ENCODE measurements at regions not wholly inside any gene's neighbourhood (a gene's known extent, or its start where the extent isn't known, plus 50 kb on each side); places are given as distances from the start of the nearest gene placed in this dataset.

- 58% methylated on average over 5 of the region's 5 CpGs for WGBS
- Histone ChIP-seq H3K36me3 (ENCODE audit: control insufficient read depth in 4 of 4, insufficient read depth in 3 of 4, low read depth in 1 of 4, low read length in 3 of 4) (no peaks in the 10 kb centered on the region), H3K4me3 (ENCODE audit: low read depth in 1 of 3, low read length in 3 of 3) (no peak overlapping the region), H3K27ac (ENCODE audit: low read depth in 1 of 2, low read length in 2 of 2) (no peak overlapping the region), H3K9ac (ENCODE audit: low read depth in 1 of 2, low read length in 2 of 2) (no peak overlapping the region), H3K4me1 (ENCODE audit: control insufficient read depth in 4 of 4, insufficient read depth in 4 of 4, low read length in 3 of 4) (no peaks in the 10 kb centered on the region), H3K27me3 (ENCODE audit: control insufficient read depth in 4 of 4, insufficient read depth in 4 of 4, low read length in 3 of 4) (no peaks in the 10 kb centered on the region), H3K9me3 (ENCODE audit: control insufficient read depth in 4 of 4, low read length in 3 of 4) (no peaks in the 10 kb centered on the region)
- no peak for DNase-seq (ENCODE audit: low spot score)
- TF ChIP-seq RAD21 (IDR thresholded peaks at IDR 0.05) (no peak), FOXA1 (IDR thresholded peaks at IDR 0.05) (no peak), GABPA (IDR thresholded peaks at IDR 0.05 in 1 of 2, conservative IDR thresholded peaks at IDR 0.05 in 1 of 2) (no peak), FOXA2 (IDR thresholded peaks at IDR 0.05) (no peak), NR2F2 (IDR thresholded peaks at IDR 0.05) (no peak), YY1 (IDR thresholded peaks at IDR 0.05) (no peak), TAF1 (conservative IDR thresholded peaks at IDR 0.05) (no peak), HNF4G (IDR thresholded peaks at IDR 0.05) (no peak), RXRA (IDR thresholded peaks at IDR 0.05) (no peak), JUND (IDR thresholded peaks at IDR 0.05) (no peak), EGR1 (IDR thresholded peaks at IDR 0.05; ENCODE audit: low read depth in 2 of 2) (no peak), HNF4A (conservative IDR thresholded peaks at IDR 0.05) (no peak), SP1 (IDR thresholded peaks at IDR 0.05) (no peak)
- TF ChIP-seq, protein P1, sequence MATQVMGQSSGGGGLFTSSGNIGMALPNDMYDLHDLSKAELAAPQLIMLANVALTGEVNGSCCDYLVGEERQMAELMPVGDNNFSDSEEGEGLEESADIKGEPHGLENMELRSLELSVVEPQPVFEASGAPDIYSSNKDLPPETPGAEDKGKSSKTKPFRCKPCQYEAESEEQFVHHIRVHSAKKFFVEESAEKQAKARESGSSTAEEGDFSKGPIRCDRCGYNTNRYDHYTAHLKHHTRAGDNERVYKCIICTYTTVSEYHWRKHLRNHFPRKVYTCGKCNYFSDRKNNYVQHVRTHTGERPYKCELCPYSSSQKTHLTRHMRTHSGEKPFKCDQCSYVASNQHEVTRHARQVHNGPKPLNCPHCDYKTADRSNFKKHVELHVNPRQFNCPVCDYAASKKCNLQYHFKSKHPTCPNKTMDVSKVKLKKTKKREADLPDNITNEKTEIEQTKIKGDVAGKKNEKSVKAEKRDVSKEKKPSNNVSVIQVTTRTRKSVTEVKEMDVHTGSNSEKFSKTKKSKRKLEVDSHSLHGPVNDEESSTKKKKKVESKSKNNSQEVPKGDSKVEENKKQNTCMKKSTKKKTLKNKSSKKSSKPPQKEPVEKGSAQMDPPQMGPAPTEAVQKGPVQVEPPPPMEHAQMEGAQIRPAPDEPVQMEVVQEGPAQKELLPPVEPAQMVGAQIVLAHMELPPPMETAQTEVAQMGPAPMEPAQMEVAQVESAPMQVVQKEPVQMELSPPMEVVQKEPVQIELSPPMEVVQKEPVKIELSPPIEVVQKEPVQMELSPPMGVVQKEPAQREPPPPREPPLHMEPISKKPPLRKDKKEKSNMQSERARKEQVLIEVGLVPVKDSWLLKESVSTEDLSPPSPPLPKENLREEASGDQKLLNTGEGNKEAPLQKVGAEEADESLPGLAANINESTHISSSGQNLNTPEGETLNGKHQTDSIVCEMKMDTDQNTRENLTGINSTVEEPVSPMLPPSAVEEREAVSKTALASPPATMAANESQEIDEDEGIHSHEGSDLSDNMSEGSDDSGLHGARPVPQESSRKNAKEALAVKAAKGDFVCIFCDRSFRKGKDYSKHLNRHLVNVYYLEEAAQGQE (IDR thresholded peaks at IDR 0.05), result no peak
- TF ChIP-seq, protein P2, sequence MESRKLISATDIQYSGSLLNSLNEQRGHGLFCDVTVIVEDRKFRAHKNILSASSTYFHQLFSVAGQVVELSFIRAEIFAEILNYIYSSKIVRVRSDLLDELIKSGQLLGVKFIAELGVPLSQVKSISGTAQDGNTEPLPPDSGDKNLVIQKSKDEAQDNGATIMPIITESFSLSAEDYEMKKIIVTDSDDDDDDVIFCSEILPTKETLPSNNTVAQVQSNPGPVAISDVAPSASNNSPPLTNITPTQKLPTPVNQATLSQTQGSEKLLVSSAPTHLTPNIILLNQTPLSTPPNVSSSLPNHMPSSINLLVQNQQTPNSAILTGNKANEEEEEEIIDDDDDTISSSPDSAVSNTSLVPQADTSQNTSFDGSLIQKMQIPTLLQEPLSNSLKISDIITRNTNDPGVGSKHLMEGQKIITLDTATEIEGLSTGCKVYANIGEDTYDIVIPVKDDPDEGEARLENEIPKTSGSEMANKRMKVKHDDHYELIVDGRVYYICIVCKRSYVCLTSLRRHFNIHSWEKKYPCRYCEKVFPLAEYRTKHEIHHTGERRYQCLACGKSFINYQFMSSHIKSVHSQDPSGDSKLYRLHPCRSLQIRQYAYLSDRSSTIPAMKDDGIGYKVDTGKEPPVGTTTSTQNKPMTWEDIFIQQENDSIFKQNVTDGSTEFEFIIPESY (IDR thresholded peaks at IDR 0.05), result no peak
- TF ChIP-seq, protein P3, sequence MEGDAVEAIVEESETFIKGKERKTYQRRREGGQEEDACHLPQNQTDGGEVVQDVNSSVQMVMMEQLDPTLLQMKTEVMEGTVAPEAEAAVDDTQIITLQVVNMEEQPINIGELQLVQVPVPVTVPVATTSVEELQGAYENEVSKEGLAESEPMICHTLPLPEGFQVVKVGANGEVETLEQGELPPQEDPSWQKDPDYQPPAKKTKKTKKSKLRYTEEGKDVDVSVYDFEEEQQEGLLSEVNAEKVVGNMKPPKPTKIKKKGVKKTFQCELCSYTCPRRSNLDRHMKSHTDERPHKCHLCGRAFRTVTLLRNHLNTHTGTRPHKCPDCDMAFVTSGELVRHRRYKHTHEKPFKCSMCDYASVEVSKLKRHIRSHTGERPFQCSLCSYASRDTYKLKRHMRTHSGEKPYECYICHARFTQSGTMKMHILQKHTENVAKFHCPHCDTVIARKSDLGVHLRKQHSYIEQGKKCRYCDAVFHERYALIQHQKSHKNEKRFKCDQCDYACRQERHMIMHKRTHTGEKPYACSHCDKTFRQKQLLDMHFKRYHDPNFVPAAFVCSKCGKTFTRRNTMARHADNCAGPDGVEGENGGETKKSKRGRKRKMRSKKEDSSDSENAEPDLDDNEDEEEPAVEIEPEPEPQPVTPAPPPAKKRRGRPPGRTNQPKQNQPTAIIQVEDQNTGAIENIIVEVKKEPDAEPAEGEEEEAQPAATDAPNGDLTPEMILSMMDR (IDR thresholded peaks at IDR 0.05; ENCODE audit: low read depth, low read length, missing input control), result no peak
- TF ChIP-seq, protein P4, sequence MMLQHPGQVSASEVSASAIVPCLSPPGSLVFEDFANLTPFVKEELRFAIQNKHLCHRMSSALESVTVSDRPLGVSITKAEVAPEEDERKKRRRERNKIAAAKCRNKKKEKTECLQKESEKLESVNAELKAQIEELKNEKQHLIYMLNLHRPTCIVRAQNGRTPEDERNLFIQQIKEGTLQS (IDR thresholded peaks at IDR 0.05), result no peak
Measured at GRCh38 chr2:35080231-35080910, 1275.2 kb upstream of the CRIM1 start.
